ENCODE measurements at regions not wholly inside any gene's neighbourhood (a gene's known extent, or its start where the extent isn't known, plus 50 kb on each side); places are given as distances from the start of the nearest gene placed in this dataset.

DNA sequence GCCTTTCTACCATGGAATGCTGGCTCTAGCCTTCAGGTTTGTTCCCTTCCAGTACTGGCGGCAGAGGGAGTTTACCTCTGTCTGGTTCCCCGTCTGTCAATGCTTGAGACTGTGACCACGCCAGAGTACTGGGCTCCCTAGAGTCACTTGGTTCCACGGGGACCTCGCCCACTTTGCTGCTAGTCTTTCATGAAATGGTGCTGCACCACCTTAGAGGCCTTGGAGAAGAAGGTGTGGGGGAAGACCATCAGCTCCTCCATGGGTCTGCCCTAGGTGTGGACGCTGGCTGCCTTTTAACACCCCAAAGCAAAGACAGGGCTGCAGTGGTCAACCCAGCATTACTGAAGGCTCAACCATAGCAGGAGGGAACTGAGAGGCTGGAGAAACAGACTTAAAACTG lies 55.3 kb upstream of the KSR1 start:
- H3K4me3 ChIP-seq (replicated peaks; ENCODE audit: low read depth, low read length) = no peak overlapping the region
- H3K36me3 ChIP-seq (ENCODE audit: control insufficient read depth, insufficient read depth, low read length) = no peaks in the 10 kb centered on the region
- TF ChIP-seq, protein P1, sequence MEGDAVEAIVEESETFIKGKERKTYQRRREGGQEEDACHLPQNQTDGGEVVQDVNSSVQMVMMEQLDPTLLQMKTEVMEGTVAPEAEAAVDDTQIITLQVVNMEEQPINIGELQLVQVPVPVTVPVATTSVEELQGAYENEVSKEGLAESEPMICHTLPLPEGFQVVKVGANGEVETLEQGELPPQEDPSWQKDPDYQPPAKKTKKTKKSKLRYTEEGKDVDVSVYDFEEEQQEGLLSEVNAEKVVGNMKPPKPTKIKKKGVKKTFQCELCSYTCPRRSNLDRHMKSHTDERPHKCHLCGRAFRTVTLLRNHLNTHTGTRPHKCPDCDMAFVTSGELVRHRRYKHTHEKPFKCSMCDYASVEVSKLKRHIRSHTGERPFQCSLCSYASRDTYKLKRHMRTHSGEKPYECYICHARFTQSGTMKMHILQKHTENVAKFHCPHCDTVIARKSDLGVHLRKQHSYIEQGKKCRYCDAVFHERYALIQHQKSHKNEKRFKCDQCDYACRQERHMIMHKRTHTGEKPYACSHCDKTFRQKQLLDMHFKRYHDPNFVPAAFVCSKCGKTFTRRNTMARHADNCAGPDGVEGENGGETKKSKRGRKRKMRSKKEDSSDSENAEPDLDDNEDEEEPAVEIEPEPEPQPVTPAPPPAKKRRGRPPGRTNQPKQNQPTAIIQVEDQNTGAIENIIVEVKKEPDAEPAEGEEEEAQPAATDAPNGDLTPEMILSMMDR (IDR thresholded peaks at IDR 0.05; ENCODE audit: insufficient read depth, low read length, poor library complexity, severe bottlenecking) = no peak
- H3K27me3 ChIP-seq (replicated peaks; ENCODE audit: control insufficient read depth, insufficient read depth, low read length) = no peaks in the 10 kb centered on the region
- no peak for DNase-seq (ENCODE audit: extremely low read depth, insufficient read length)

DNA sequence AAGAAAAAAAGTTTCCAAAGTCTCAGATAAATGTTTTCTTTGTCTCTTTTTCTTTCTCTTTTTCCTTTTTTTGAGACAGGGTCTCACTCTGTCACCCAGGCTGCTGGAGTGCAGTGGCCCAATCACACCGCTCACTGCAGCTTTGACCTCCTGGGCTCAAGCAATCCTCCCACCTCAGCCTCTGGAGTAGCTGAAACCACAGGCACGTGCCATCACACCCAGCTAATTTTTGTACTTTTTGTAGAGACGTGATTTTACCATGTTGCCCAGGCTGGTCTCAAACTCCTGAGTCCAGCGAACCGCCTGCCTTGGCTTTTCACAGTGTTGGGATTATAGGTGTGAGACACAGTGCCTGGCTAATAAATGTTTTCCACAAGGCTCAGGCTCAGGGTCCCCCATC lies 53.3 kb upstream of the KSR1 start:
- no peaks in the 10 kb centered on the region for H3K27me3 ChIP-seq (replicated peaks; ENCODE audit: control insufficient read depth, insufficient read depth, low read length)
- no peak overlapping the region for H3K4me3 ChIP-seq (replicated peaks; ENCODE audit: low read depth, low read length)
- TF ChIP-seq, protein P1 (IDR thresholded peaks at IDR 0.05; ENCODE audit: insufficient read depth, low read length, poor library complexity, severe bottlenecking) = no peak
- DNase-seq (ENCODE audit: extremely low read depth, insufficient read length) = no peak
- H3K36me3 ChIP-seq (ENCODE audit: control insufficient read depth, insufficient read depth, low read length) = no peaks in the 10 kb centered on the region

DNA sequence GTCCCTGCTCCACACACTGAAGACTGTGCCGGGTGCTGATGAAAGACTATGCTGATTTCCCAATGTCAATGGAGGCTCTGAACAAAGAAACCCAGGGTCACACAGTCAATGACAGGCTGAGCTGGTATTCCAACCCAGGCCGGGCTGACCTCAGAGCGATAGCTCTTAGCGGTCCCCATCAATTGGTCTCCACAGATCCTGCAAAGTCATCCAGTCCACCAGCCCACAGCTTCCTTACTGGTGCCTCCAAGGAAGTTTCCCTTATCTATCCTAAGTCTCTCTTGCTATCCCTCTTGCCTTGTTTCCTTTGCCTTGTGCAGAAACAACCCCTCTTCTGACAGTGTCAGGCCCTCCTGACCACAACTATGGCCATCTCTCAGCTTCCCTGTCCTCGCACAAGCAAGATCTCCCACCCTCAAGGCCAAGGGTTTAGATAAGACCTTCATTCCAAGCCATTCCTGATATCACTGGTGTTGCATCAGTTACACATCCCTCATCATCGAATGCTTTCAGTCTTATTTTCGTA lies 52.7 kb upstream of the KSR1 start:
- DNase-seq (ENCODE audit: extremely low read depth, insufficient read length) = no peak
- Histone ChIP-seq H3K27me3 (replicated peaks; ENCODE audit: control insufficient read depth, insufficient read depth, low read length) (no peaks in the 10 kb centered on the region), H3K4me3 (replicated peaks; ENCODE audit: low read depth, low read length) (no peak overlapping the region), H3K36me3 (ENCODE audit: control insufficient read depth, insufficient read depth, low read length) (no peaks in the 10 kb centered on the region)
- TF ChIP-seq, protein P1 (IDR thresholded peaks at IDR 0.05; ENCODE audit: insufficient read depth, low read length, poor library complexity, severe bottlenecking) = no peak

GRCh38 chr17:27404676-27405075 lies 51.6 kb upstream of the KSR1 start:
- Histone ChIP-seq H3K27me3 (replicated peaks; ENCODE audit: control insufficient read depth, insufficient read depth, low read length) (no peaks in the 10 kb centered on the region), H3K36me3 (ENCODE audit: control insufficient read depth, insufficient read depth, low read length) (no peaks in the 10 kb centered on the region), H3K4me3 (replicated peaks; ENCODE audit: low read depth, low read length) (no peak overlapping the region)
- TF ChIP-seq, protein P1 (IDR thresholded peaks at IDR 0.05; ENCODE audit: insufficient read depth, low read length, poor library complexity, severe bottlenecking) = no peak
- DNase-seq (ENCODE audit: extremely low read depth, insufficient read length) = no peak

Data from GM06990 (cell line).